SK-N-MC (cell line): ENCODE measurements at regions not wholly inside any gene's neighbourhood (a gene's known extent, or its start where the extent isn't known, plus 50 kb on each side); places are given as distances from the start of the nearest gene placed in this dataset.

Source experiments
- EZH2 ChIP-seq: fragments of 200-600 bp; sonication (generic); IDR thresholded peaks from one replicate; pipeline ENCODE4 v1.6.1; 2017; ENCODE audit warnings: antibody characterized with exemption
- FOXP2 ChIP-seq: optimal IDR thresholded peaks from 2 replicates; pipeline ENCODE3; 2011; ENCODE audit warnings: mild to moderate bottlenecking, moderate library complexity; ENCODE audit not compliant: insufficient read depth; ENCODE audit errors: extremely low read length, control extremely low read depth
- POLR2AphosphoS5 ChIP-seq: IDR thresholded peaks from 2 replicates; pipeline ENCODE4 v1.6.1; 2012; ENCODE audit warnings: mild to moderate bottlenecking, low read depth, low read length, borderline replicate concordance

DNA sequence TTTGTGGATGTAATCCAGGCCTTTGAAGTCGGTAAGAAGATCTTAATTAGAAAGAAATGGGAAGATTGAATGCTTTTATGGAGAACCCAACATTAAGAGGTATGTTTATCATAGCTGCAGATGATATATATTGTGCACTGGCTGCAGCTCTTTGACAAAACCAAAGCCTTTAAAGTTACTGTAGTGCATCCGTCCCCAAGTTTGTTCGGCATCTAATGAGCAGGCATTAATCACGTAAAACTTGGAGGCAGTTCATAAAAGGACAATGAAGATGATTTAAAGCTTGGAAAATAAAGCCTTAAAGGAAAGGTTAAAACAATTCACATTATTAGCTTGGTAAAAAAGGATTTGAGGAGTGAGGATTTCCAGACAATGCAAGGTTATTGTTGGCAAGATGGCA lies 150.8 kb upstream of the ARX start:
- TF ChIP-seq EZH2, result no peak
- TF ChIP-seq POLR2AphosphoS5, result no peak
- no peak for TF ChIP-seq FOXP2
